Activated T-cell treated with anti-CD3 and anti-CD28 coated beads for 1 hour (primary cell): ENCODE measurements at regions not wholly inside any gene's neighbourhood (a gene's known extent, or its start where the extent isn't known, plus 50 kb on each side); places are given as distances from the start of the nearest gene placed in this dataset.
"Not testable (repeated sequence)": the region's sequence is repeated elsewhere in the genome, so short reads cannot be mapped to it uniquely, and the experiment has no call there.

Experiments used
- DNase-seq: peaks from one replicate; pipeline ENCODE4 v3.0.0-alpha.2; 2020; ENCODE audit warnings: low read depth

- DNase-seq: no peak
These were observed 1960.9 kb upstream of the DEFB115 start for GRCh38 chr20:29296256-29297230.

- DNase-seq: no peak
These were observed 1959.8 kb upstream of the DEFB115 start for GRCh38 chr20:29297411-29298270.

GRCh38 chr20:29298271-29298590 is 1959.2 kb upstream of the DEFB115 start:
- DNase-seq: no peak

GRCh38 chr20:29298759-29299613 is 1958.5 kb upstream of the DEFB115 start:
- no peak for DNase-seq

GRCh38 chr20:29299811-29300578 is 1957.5 kb upstream of the DEFB115 start:
- no peak for DNase-seq

GRCh38 chr20:29300579-29301551 is 1956.6 kb upstream of the DEFB115 start:
- DNase-seq: no peak

- no peak for DNase-seq
These were observed 1955.7 kb upstream of the DEFB115 start for GRCh38 chr20:29301624-29302259.

GRCh38 chr20:29302979-29303644 is 1954.4 kb upstream of the DEFB115 start:
- DNase-seq: no peak

- DNase-seq: no peak
These were observed 1950.9 kb upstream of the DEFB115 start for GRCh38 chr20:29306390-29307072.

- not testable (repeated sequence) for DNase-seq
These were observed 1950.0 kb upstream of the DEFB115 start for GRCh38 chr20:29307484-29307883.

- DNase-seq: not testable (repeated sequence)
These were observed 1948.5 kb upstream of the DEFB115 start for GRCh38 chr20:29308956-29309355.

GRCh38 chr20:29309481-29309880 is 1948.0 kb upstream of the DEFB115 start:
- not testable (repeated sequence) for DNase-seq

GRCh38 chr20:29311046-29311445 is 1946.4 kb upstream of the DEFB115 start:
- DNase-seq: not testable (repeated sequence)

GRCh38 chr20:29312679-29313078 is 1944.8 kb upstream of the DEFB115 start:
- not testable (repeated sequence) for DNase-seq

- DNase-seq: no peak
These were observed 1944.0 kb upstream of the DEFB115 start for GRCh38 chr20:29313481-29313880.

GRCh38 chr20:29314294-29314693 is 1943.2 kb upstream of the DEFB115 start:
- DNase-seq: no peak

GRCh38 chr20:29318871-29319461 is 1938.5 kb upstream of the DEFB115 start:
- DNase-seq: no peak

- DNase-seq: no peak
These were observed 1937.7 kb upstream of the DEFB115 start for GRCh38 chr20:29319725-29320124.
